ENCODE measurements at regions not wholly inside any gene's neighbourhood (a gene's known extent, or its start where the extent isn't known, plus 50 kb on each side); places are given as distances from the start of the nearest gene placed in this dataset.

GRCh38 chr16:51225878-51226277 lies 74.8 kb upstream of the SALL1 start:
- DNase-seq, result no peak

- DNase-seq, result no peak
These were observed 73.2 kb upstream of the SALL1 start for GRCh38 chr16:51224317-51224716.

- no peak for DNase-seq
These were observed 70.9 kb upstream of the SALL1 start for GRCh38 chr16:51222016-51222415.

GRCh38 chr16:51211148-51211547 lies 60.1 kb upstream of the SALL1 start:
- DNase-seq, result no peak

GRCh38 chr16:51210087-51210486 lies 59.0 kb upstream of the SALL1 start:
- DNase-seq, result no peak

- no peak for DNase-seq
These were observed 50.5 kb upstream of the SALL1 start for GRCh38 chr16:51201604-51202003.
